Neural progenitor cell (in vitro differentiated cells): ENCODE measurements at regions not wholly inside any gene's neighbourhood (a gene's known extent, or its start where the extent isn't known, plus 50 kb on each side); places are given as distances from the start of the nearest gene placed in this dataset.

Experiments
- DNase-seq: peaks from one replicate; pipeline ENCODE4 v3.0.0-alpha.2; 2016; ENCODE audit warnings: low spot score
- H2AFZ ChIP-seq: fragments of 200-600 bp; sonication (generic); replicated peaks from 2 replicates; pipeline ENCODE4 v1.6.1; 2016; ENCODE audit warnings: antibody characterized with exemption
- H3F3A ChIP-seq: fragments of 200-600 bp; sonication (generic); 2 replicates; pipeline ENCODE4 v1.6.1; 2016; ENCODE audit warnings: antibody characterized with exemption, low read depth
- H3K27ac ChIP-seq: fragments of 200-600 bp; sonication (generic); 2 replicates; pipeline ENCODE4 v1.5.1; 2016; ENCODE audit warnings: mild to moderate bottlenecking
- H3K27me3 ChIP-seq: fragments of 200-600 bp; sonication (generic); 2 replicates; pipeline ENCODE4 v1.6.1; 2016; ENCODE audit warnings: mild to moderate bottlenecking, moderate library complexity
- H3K36me3 ChIP-seq: fragments of 200-600 bp; sonication (generic); 2 replicates; pipeline ENCODE4 v1.5.1; 2016
- H3K4me1 ChIP-seq: fragments of 200-600 bp; sonication (generic); 2 replicates; pipeline ENCODE4 v1.6.1; 2016; ENCODE audit warnings: mixed run types
- H3K4me2 ChIP-seq: fragments of 200-600 bp; sonication (generic); 2 replicates; pipeline ENCODE4 v1.6.1; 2016
- H3K4me3 ChIP-seq: fragments of 200-600 bp; sonication (generic); 2 replicates; pipeline ENCODE4 v1.5.1; 2016
- H3K79me2 ChIP-seq: fragments of 200-600 bp; sonication (generic); 2 replicates; pipeline ENCODE4 v1.6.1; 2016; ENCODE audit warnings: low read depth
- H3K9ac ChIP-seq: fragments of 200-600 bp; sonication (generic); 2 replicates; pipeline ENCODE4 v1.6.1; 2016
- H3K9me3 ChIP-seq: fragments of 200-600 bp; sonication (generic); 2 replicates; pipeline ENCODE4 v1.5.1; 2016; ENCODE audit warnings: low read depth
- H4K20me1 ChIP-seq: fragments of 200-600 bp; sonication (generic); 2 replicates; pipeline ENCODE4 v1.6.1; 2016; ENCODE audit warnings: low read depth
- H3K27ac Mint-ChIP-seq: 3 replicates; pipeline ENCODE4 v1.8.0; 2021; ENCODE audit warnings: mixed read lengths
- H3K27me3 Mint-ChIP-seq: 2 replicates; pipeline ENCODE4 v1.8.0; 2022; ENCODE audit warnings: low read depth, mild to moderate bottlenecking, inconsistent platforms, moderate library complexity, mixed read lengths; ENCODE audit not compliant: insufficient read depth
- H3K36me3 Mint-ChIP-seq: 3 replicates; pipeline ENCODE4 v1.8.0; 2021; ENCODE audit warnings: mixed read lengths
- H3K4me1 Mint-ChIP-seq: 3 replicates; pipeline ENCODE4 v1.8.0; 2021; ENCODE audit warnings: mixed read lengths
- H3K4me3 Mint-ChIP-seq: 3 replicates; pipeline ENCODE4 v1.8.0; 2021; ENCODE audit warnings: mild to moderate bottlenecking, moderate library complexity, mixed read lengths
- H3K9me3 Mint-ChIP-seq: 3 replicates; pipeline ENCODE4 v1.8.0; 2020; ENCODE audit warnings: mixed read lengths
- EZH2 ChIP-seq: fragments of 200-600 bp; sonication (generic); IDR thresholded peaks from 2 replicates; pipeline ENCODE4 v1.6.1; 2017; ENCODE audit warnings: antibody characterized with exemption, mild to moderate bottlenecking, moderate library complexity
- EZH2phosphoT487 ChIP-seq: fragments of 200-600 bp; sonication (generic); IDR thresholded peaks from 2 replicates; pipeline ENCODE4 v1.6.1; 2017; ENCODE audit warnings: antibody characterized with exemption
- TF ChIP-seq, protein P1 (sequence below): fragments of 200-600 bp; sonication (generic); IDR thresholded peaks from 2 replicates; pipeline ENCODE4 v1.5.1; 2017; ENCODE audit warnings: antibody characterized with exemption, mild to moderate bottlenecking

DNA sequence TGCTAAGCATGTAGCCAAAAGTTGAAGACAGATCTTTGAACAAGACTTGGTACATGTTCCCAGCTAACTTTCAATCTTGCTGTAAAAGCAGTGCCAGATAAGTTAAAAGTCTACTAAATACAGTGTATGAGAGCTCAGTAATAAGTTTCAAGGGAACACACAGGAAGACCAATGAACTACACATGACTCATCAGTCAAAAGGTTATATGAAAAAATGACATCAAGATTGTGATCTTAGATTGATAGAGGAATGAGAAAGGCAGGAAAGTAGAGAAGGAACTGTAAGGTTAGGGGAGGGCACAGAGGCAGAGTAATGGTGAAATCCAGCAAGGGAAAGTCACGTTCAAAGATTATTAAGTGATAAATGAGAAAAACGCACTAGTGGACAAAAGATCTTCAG, 249.9 kb upstream of the FLRT2 start:
- no peak for DNase-seq
- H3K9ac ChIP-seq, result no peak overlapping the region
- no peak overlapping the region for H3K27ac Mint-ChIP-seq
- H3K27ac ChIP-seq, result no peak overlapping the region
- no peaks in the 10 kb centered on the region for H3K27me3 Mint-ChIP-seq
- no peak overlapping the region for H2AFZ ChIP-seq
- TF ChIP-seq EZH2phosphoT487 (no peak), EZH2 (no peak)
- TF ChIP-seq, protein P1, sequence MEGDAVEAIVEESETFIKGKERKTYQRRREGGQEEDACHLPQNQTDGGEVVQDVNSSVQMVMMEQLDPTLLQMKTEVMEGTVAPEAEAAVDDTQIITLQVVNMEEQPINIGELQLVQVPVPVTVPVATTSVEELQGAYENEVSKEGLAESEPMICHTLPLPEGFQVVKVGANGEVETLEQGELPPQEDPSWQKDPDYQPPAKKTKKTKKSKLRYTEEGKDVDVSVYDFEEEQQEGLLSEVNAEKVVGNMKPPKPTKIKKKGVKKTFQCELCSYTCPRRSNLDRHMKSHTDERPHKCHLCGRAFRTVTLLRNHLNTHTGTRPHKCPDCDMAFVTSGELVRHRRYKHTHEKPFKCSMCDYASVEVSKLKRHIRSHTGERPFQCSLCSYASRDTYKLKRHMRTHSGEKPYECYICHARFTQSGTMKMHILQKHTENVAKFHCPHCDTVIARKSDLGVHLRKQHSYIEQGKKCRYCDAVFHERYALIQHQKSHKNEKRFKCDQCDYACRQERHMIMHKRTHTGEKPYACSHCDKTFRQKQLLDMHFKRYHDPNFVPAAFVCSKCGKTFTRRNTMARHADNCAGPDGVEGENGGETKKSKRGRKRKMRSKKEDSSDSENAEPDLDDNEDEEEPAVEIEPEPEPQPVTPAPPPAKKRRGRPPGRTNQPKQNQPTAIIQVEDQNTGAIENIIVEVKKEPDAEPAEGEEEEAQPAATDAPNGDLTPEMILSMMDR, result no peak
- H4K20me1 ChIP-seq, result no peaks in the 10 kb centered on the region
- no peaks in the 10 kb centered on the region for H3K36me3 ChIP-seq
- no peak overlapping the region for H3K4me2 ChIP-seq
- no peaks in the 10 kb centered on the region for H3K79me2 ChIP-seq
- no peaks in the 10 kb centered on the region for H3K36me3 Mint-ChIP-seq
- H3K4me3 Mint-ChIP-seq, result no peak overlapping the region
- no peak overlapping the region for H3K4me3 ChIP-seq
- no peaks in the 10 kb centered on the region for H3K9me3 ChIP-seq
- no peaks in the 10 kb centered on the region for H3K27me3 ChIP-seq
- no peaks in the 10 kb centered on the region for H3K4me1 Mint-ChIP-seq
- no peaks in the 10 kb centered on the region for H3K9me3 Mint-ChIP-seq
- no peaks in the 10 kb centered on the region for H3K4me1 ChIP-seq
- H3F3A ChIP-seq, result no peaks in the 10 kb centered on the region

DNA sequence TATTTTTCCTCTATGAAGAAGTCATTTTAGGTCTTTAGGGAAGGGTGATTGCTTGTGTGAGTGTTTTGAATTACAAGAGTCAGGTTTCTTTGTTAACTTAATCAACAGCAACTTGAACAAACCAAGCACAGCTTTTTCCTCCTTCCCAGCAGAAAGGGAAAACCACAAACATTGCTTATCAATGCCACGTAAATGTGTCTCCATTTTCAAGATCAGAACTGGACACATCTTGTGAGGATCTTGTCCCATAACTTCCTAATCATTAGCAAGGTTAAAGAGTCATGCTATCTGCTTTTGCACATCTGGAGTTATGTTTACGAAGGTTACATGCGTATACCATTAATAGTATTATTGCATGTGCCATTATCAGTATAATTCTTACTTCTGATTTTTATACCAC, 248.0 kb upstream of the FLRT2 start:
- Mint-ChIP-seq H3K36me3 (no peaks in the 10 kb centered on the region), H3K27me3 (no peaks in the 10 kb centered on the region), H3K4me3 (no peak overlapping the region), H3K4me1 (no peaks in the 10 kb centered on the region), H3K9me3 (no peaks in the 10 kb centered on the region), H3K27ac (no peak overlapping the region)
- H3K4me3 ChIP-seq, result no peak overlapping the region
- H3K9ac ChIP-seq, result no peak overlapping the region
- no peaks in the 10 kb centered on the region for H3K79me2 ChIP-seq
- no peaks in the 10 kb centered on the region for H4K20me1 ChIP-seq
- no peaks in the 10 kb centered on the region for H3K36me3 ChIP-seq
- no peak overlapping the region for H3K27ac ChIP-seq
- no peak overlapping the region for H3K4me2 ChIP-seq
- no peaks in the 10 kb centered on the region for H3F3A ChIP-seq
- TF ChIP-seq EZH2phosphoT487 (no peak), EZH2 (no peak)
- TF ChIP-seq, protein P1, result no peak
- peak overlapping the region; percentile 73 for H2AFZ ChIP-seq
- no peaks in the 10 kb centered on the region for H3K9me3 ChIP-seq
- no peaks in the 10 kb centered on the region for H3K4me1 ChIP-seq
- no peak for DNase-seq
- H3K27me3 ChIP-seq, result no peaks in the 10 kb centered on the region

DNA sequence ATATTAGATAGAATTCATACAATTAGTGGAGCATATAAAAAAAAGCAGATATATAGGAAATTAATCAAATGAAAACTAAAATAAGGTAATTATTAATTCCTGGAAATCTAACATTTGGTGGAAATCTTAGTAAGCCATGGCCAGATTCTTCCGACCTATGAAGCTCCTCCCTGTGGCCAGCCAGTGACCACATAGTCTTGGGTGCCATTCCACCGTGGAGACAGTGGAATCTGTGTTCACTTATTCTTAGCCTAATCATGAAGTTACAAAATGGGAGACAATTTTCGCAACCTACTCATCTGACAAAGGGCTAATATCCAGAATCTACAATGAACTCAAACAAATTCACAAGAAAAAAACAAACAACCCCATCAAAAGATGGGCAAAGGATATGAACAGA, 241.9 kb upstream of the FLRT2 start:
- no peaks in the 10 kb centered on the region for H3K27me3 ChIP-seq
- H3K4me2 ChIP-seq, result no peak overlapping the region
- H3K9ac ChIP-seq, result no peak overlapping the region
- no peak for DNase-seq
- Mint-ChIP-seq H3K9me3 (no peaks in the 10 kb centered on the region), H3K27me3 (no peaks in the 10 kb centered on the region), H3K27ac (no peak overlapping the region), H3K4me3 (no peak overlapping the region), H3K36me3 (no peaks in the 10 kb centered on the region), H3K4me1 (no peaks in the 10 kb centered on the region)
- H3K4me1 ChIP-seq, result no peaks in the 10 kb centered on the region
- no peak overlapping the region for H3K4me3 ChIP-seq
- no peak overlapping the region for H3K27ac ChIP-seq
- no peaks in the 10 kb centered on the region for H3K36me3 ChIP-seq
- no peaks in the 10 kb centered on the region for H3K9me3 ChIP-seq
- no peak for TF ChIP-seq EZH2phosphoT487
- no peak for TF ChIP-seq EZH2
- TF ChIP-seq, protein P1, result no peak
- H2AFZ ChIP-seq, result no peak overlapping the region
- no peaks in the 10 kb centered on the region for H4K20me1 ChIP-seq
- no peaks in the 10 kb centered on the region for H3F3A ChIP-seq
- no peaks in the 10 kb centered on the region for H3K79me2 ChIP-seq

DNA sequence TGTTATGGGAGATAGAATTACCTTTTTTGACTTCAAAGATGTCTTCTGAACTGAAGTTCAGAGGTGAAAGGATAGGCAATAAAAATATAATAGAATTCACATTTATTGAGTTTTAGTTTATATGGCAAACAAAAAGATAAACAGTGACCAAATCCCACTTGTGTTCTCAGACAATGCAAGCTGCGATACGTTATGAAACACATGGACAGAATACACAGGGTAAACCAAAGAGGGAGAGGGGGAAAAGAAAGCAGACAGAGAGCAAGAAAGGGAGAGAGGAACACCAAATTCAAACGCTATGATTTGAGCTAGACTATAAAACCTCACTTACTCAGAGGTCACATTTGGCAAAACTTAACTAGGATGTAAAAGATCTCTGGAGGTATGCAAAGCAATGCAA, 238.2 kb upstream of the FLRT2 start:
- Mint-ChIP-seq H3K4me1 (no peaks in the 10 kb centered on the region), H3K9me3 (no peaks in the 10 kb centered on the region), H3K27ac (no peak overlapping the region), H3K27me3 (no peaks in the 10 kb centered on the region), H3K4me3 (no peak overlapping the region), H3K36me3 (no peaks in the 10 kb centered on the region)
- Histone ChIP-seq H3K9me3 (no peaks in the 10 kb centered on the region), H4K20me1 (no peaks in the 10 kb centered on the region), H2AFZ (no peak overlapping the region), H3K4me2 (no peak overlapping the region), H3K27me3 (no peaks in the 10 kb centered on the region), H3K36me3 (no peaks in the 10 kb centered on the region), H3K9ac (no peak overlapping the region), H3K27ac (no peak overlapping the region), H3K4me1 (no peaks in the 10 kb centered on the region), H3K79me2 (no peaks in the 10 kb centered on the region), H3F3A (no peaks in the 10 kb centered on the region), H3K4me3 (no peak overlapping the region)
- no peak for TF ChIP-seq EZH2
- no peak for TF ChIP-seq EZH2phosphoT487
- TF ChIP-seq, protein P1, result no peak
- no peak for DNase-seq
